ENCODE measurements at regions not wholly inside any gene's neighbourhood (a gene's known extent, or its start where the extent isn't known, plus 50 kb on each side); places are given as distances from the start of the nearest gene placed in this dataset.
A peak's percentile ranks its signal among the peaks of the same experiment; 100 is the strongest.

DNA sequence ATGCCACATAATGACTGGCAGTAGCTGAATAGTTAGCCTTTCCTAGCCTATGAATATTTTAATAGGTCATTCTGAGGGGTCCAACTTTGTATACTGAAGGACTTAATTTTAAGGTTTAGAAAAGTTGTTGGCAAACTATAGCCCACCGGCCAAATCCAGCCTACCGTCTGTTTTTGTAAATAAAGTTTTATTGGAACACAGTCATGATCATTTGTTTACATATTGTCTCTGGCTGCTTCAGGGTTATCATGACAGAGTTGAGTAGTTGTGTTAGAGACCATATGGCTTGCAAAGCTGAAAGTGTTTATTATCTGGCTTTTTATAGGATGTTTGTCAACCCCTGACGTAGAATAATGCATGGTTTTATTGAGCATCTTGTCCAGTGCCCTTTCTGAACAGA, 73.4 kb downstream of the NTMT2 start:
- DNase-seq (ENCODE audit: low spot score): no peak

DNA sequence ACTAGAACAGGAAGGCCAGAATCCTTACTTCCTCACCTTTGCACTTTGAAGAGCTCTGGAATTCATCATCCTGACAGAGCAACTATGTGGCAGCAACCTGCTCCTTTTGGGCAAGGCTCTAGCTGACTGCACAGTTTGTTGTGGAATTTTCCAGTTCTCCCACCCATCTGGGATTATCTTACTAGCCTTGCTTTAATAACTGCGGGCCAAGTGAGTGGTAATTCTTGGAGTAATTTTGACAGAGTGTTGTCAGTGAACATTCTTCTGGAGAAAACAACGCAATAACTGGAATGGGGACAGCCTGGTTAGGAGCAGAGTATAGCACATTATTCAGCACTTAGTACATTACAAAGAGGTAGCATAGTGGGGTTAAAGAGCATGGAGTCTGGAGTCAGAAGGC, 75.3 kb downstream of the NTMT2 start:
- no peak for DNase-seq (ENCODE audit: low spot score)

- no peak for DNase-seq (ENCODE audit: low spot score)
Observed at GRCh38 chr1:170221495-170221894, 75.7 kb downstream of the NTMT2 start.

DNA sequence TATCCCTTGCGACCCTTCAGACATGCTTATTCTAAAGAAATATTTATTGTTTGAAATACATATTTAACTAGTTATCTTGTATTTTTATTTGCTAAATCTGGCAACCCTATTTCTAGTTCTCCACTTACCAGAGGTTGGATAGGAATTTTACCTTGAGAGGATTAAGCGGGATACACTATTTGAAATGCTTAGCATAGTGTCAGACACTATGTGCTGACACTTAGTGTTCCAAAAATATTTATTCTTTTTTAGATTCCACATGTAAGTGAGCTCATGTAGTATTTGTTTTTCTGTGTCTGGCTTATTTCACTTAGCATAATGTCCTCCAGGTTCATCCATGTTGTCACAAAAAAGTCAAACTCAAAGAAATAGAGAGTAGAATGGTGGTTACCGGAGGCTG, 78.7 kb downstream of the NTMT2 start:
- DNase-seq (ENCODE audit: low spot score): no peak

GRCh38 chr1:170225781-170226530, 80.2 kb downstream of the NTMT2 start:
- DNase-seq (ENCODE audit: low spot score): no peak

DNA sequence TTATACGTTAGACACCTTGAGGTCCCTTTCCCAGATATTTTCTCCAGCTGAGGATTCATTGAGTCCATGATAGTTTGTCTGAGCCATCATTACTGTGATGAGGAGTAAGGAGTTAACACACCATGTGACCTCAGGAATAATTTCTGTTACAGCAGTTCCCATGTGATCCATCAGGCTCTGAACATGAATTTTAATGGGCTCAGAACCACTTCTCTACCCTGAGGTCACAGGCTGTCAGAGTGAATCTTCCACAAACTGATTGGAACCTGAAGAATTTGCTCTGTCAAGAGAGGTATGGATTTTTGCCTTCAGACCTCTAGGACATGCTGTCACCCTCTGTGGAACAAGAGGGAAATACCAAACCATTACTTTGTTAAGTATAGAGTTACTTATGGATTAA, 81.0 kb downstream of the NTMT2 start:
- no peak for DNase-seq (ENCODE audit: low spot score)

GRCh38 chr1:170230323-170230722, 84.6 kb downstream of the NTMT2 start:
- no peak for DNase-seq (ENCODE audit: low spot score)

DNA sequence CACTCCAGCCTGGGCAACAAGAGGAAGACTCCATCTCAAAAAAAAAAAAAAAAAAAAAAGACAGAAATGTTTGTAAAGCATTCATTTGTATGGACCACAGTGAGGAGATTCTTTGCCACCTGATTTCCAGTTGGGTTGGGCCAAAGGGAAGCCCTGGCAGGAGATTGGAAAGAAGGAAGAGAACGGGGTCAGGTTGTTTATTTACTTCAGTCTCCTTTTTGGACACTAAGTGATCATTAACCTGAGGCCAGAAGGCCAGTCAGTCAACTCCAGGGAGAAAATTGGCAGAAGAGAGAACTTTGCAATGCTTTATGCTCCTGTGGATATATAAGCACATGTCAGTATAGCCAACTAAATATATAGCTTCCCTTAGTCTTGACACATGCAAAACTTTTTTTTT, 85.9 kb downstream of the NTMT2 start:
- no peak for DNase-seq (ENCODE audit: low spot score)

DNA sequence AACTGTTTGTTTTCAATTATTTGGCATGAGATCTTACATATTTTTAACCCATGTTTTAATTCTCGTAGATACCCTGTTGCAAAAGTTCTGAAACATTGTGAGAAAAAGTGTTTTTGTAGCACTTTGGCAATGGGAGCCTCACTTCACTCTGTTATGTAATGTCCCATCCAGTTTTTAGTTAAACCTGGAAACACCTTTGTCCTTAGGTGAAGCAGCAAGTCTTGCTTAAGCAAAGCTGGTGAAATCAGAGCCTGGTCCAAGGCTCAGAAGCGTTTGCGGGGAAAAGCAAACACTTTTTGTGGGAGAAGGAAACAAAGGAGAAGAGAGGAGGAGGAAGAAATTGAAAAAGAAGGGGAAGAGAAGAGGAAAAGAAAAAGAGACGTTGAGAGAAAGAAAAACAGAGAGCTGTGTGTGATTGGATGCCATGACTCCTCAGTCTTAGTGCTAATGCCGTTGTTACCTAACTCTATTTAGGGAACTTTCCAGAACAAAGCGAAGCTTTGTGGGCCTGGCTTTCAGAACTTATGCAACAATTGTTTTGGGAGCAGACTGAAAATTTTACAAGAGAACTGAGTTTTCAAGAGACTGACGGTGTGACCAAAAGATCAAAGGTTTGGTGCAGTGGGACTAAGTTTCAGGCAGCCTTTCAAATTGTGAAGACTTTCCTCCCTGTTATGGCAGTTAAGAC, 93.1 kb downstream of the NTMT2 start:
- DNase-seq (ENCODE audit: low spot score): no peak

GRCh38 chr1:170239445-170239844, 93.7 kb downstream of the NTMT2 start:
- no peak for DNase-seq (ENCODE audit: low spot score)

GRCh38 chr1:170240409-170240808, 94.7 kb downstream of the NTMT2 start:
- no peak for DNase-seq (ENCODE audit: low spot score)

DNA sequence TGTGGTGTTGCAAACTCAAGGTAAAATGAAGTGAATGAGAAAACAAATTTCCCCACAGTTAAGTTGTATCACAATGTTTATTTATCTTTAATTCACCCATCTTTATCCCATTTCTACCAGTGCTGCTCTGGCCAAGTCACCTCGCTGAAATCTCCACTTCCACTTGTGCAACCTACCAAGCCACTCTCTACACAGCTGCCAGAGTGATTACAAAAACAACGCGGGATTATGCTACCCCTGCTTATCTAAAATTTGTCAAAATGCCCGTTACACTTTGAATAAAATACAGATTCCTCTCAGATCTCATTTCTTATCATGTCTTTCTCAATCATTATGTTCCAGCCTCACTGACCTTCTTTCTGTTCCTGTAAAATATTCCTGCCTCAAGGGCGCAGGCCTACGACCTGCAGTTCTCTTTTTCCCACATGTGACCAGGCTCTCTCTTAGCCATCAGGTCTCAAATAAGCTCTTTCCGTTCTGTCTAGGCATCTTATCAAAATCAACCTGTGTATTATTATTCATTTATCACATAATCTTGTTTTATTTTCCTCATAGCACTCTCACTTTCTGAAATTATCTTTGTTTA, 95.6 kb downstream of the NTMT2 start:
- DNase-seq (ENCODE audit: low spot score): no peak

GRCh38 chr1:170247751-170248521, 102.2 kb downstream of the NTMT2 start:
- no peak for DNase-seq (ENCODE audit: low spot score)

DNA sequence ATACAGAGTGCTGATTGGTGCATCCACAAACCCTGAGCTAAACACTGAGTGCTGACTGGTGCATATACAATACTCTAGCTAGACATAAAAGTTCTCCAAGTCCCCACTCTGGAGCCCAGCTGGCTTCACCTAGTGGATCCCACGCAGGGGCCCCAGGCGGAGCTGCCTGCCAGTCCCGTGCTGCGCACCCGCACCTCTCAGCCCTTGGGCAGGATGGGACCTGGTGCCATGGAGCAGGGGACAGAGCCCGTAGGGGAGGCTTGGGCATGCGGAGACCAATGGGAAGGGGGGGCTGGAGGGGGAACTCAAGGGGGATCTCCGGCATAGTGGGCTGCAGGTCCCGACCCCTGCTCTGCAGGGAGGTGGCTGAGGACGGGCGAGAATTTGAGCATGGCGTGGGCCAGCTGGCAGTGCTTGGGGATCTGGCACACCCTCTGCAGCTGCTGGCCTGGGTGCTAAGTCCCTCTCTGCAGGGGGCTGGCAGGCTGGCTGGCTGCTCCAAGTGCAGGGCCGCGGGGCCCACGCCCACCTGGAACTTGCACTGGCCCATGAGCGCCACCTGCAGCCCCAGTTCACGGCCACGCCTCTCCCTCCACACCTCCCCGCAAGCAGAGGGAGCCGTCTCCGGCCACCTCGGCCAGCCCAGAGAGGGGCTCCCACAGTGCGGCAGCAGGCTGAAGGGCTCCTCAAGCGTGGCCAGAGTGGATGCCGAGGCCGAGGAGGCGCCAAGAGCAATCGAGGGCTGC, 104.9 kb downstream of the NTMT2 start:
- DNase-seq (ENCODE audit: low spot score): no peak

GRCh38 chr1:170252851-170253579, 107.3 kb downstream of the NTMT2 start:
- DNase-seq (ENCODE audit: low spot score): peak; percentile 4

DNA sequence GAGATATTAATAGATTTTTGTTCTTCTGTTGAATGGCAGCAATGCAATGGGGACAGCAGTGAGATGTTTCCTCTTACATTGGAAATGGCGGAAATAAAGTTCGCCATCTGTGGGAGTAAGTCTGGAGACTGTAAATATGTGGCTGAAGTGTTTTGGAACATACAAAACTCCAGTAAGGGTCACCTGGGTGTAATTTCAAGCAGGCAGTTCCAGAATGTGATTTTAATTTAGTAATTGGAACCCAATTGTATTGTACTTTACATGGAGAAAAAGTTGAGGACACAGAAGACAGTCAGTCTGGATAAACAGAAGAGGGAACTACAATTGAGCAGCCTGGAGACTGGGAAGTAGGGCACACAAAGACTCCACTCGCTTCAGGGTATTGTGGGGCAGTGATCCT, 108.6 kb downstream of the NTMT2 start:
- no peak for DNase-seq (ENCODE audit: low spot score)

DNA sequence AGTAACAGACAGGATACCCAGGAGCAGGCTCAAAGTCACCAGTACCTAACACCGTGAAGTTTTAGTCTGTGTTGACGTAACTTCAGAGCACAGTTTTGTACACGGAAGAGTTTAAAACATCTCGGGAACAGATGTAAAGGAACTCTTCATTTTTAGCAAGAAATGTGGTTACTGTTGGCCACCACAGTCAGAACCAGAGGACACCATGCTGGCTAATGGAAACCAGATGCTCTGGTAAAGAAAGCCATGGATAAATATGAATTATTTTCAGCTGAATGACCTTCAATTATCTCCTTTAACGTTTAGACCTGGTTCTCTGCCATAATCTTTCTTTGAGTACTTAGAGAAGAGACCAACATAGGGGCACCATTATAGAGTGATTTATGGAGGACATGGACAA, 115.9 kb downstream of the NTMT2 start:
- DNase-seq (ENCODE audit: low spot score): no peak

DNA sequence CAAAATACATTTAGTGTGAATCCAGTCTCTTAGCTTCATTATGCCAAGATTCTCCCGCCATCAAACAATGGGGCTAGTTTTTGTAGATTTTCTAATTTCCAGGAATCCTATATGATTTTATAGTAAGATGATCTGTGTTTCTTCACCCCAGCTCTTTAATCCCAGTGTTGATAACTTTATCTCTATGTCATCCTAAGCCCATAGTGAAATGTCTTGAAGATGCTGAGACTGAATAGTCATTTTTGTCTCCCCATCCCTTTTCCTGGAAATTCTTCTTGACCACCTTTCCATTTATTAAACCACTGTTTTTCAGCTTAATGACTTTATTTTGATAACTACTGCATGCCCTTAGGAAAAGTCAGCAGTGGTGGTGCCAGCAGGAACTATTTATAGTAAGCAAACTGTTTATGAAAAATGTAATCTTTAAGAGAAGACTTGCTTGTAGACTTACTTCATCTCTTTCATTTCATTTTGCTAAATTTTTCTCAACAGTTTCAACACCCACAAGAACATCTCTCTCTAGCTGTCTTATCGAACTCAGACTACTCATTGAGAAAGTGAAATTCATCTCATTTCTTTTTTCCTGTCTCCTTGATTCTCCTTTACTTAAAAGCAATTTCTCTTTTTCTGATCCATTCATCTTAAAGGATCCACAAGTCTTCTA, 116.6 kb downstream of the NTMT2 start:
- no peak for DNase-seq (ENCODE audit: low spot score)

DNA sequence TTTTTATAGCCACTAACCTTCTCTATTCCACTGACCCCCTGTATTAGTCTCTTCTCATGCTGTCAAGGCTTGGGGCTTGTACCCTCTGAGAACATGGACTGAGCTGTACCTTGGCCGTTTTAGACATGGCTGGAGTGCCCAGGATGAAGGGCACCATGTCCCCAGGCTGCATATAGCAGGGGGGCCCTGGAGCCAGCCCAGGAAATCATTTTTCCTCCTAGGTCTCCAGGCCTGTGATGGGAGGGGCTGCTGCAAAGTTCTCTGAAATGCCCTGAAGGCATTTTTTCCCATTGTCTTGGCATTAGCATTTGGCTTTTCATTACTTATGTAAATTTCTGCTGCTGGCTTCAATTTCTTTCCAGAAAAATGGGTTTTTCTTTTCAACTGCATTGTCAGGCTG, 119.5 kb downstream of the NTMT2 start:
- no peak for DNase-seq (ENCODE audit: low spot score)

DNA sequence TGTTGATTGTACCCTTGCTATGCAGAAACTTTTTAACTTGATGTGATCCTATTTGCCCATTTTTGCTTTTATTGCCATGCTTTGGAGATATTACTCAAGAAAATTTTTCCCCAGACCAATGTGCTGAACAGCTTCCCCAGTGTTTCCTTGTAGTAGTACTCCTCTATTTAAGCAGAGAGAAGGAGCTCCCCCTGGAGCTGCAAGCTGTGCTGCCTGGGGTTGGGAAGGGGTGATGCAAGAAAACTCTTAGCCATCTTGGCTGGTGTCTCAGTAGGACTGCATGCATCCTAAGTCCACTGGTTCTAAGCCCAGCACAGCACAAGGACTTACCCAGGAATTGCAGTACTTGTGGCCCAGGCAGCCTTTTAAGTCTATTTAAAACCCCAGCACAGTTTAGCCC, 121.6 kb downstream of the NTMT2 start:
- no peak for DNase-seq (ENCODE audit: low spot score)

Measured in SW480 (cell line).